ENCODE measurements at regions not wholly inside any gene's neighbourhood (a gene's known extent, or its start where the extent isn't known, plus 50 kb on each side); places are given as distances from the start of the nearest gene placed in this dataset.

- no peak for DNase-seq
Observed at GRCh38 chr5:56454219-56454862, 221.2 kb upstream of the ANKRD55 start.

DNA sequence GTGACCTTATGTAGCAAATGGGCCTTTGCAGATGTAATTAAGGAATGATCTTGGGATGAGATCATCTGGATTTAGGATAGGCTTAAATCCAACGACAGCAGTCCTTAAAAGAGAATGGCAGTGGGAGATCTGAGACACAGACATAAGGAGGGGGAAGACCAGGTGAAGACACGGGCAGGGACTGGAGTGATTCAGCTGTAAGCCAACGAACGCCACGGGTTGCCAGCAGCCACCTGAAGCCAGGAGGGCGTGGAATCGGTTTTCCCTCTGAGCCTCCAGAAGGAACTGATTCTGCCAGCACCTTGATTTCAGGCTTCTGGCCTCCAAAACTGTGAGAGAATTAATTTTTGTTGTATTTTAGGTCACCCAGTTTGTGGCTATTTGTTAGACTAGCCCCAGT is 218.6 kb upstream of the ANKRD55 start:
- no peak for DNase-seq

- no peak for DNase-seq
Observed at GRCh38 chr5:56450766-56451165, 217.6 kb upstream of the ANKRD55 start.

- no peak for DNase-seq
Observed at GRCh38 chr5:56449071-56449640, 216.0 kb upstream of the ANKRD55 start.

GRCh38 chr5:56447656-56448055 is 214.5 kb upstream of the ANKRD55 start:
- no peak for DNase-seq

DNA sequence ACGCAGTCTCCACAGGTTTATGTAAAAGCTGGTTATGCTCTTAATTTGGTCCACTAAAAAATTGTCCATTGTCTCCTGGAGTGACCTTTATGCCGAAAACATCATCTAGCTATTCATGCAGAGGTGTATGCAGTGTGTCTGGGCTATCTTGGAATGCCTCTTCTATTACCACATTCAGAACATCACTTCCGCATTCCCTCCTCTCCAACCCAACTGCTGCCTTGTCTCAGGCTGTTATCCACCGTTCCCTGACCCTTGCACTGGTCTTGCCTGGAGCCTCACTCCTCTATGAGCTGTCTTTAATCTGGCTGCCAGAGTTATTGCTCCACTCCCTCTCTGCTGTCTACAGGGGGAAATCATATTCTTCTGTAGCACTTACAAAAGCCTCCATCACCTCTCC is 214.1 kb upstream of the ANKRD55 start:
- DNase-seq = no peak

- no peak for DNase-seq
Observed at GRCh38 chr5:56446728-56447127, 213.6 kb upstream of the ANKRD55 start.

- DNase-seq = no peak
Observed at GRCh38 chr5:56443826-56444225, 210.7 kb upstream of the ANKRD55 start.

DNA sequence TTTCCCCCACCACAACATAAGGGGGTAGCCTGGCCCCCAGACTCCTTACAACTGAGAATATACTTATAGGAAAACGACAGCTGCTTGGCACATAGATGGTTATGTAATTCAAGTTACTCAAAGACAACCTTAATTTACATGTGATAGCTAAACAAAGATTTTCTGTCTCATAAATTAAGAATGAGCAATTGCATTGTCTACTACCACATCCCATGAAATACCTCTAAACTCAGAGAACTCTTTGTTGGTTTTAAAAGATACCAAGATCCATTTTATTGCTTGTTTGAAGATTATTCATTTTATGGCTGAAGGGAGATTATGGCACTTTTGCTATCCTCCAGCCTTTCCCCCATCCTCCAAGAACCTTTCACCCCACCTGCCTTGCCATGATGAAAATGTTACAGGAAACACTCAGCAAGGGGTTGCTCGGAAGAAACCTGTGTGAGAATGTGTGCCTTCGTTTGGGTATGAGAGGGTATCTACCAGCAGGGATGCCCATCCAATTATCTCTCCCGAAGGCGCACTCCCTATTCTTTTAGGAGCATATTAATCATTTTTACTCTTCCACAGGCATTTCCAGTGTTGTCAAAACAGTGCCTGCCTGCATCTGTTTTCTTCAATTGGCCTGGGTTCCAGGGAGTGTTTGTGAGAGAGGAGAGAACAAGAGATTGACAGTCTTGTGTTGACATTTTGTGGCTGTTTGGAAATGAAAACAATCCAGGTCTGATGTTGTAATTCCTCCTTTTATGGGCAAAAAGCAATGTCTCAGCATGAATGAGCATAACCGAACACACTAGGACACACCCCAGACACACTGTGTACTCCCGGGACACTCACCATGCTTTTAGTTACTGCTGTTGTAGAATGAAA is 208.0 kb upstream of the ANKRD55 start:
- no peak for DNase-seq

GRCh38 chr5:56434986-56435385 is 201.9 kb upstream of the ANKRD55 start:
- DNase-seq = no peak

GRCh38 chr5:56433039-56433617 is 200.0 kb upstream of the ANKRD55 start:
- DNase-seq = no peak

DNA sequence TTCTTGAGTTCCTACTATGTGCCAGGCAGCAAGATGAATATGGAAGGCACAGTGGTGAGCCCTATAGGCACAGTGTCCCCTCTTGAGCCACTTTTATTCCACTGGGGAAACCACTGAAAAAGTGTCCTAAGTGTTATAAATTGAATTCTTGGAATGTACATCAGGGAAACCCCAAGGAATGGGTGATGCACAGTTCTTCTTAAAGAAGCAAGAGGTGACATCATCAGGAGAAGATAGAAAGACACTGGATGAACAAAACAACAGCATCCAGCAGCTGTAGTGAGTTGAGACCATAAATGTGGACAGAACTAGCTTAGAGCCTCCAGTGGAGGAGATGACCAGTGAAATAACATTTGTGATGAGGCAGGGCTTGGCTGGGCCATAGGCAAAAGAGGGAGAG is 199.2 kb upstream of the ANKRD55 start:
- no peak for DNase-seq

GRCh38 chr5:56430422-56430821 is 197.3 kb upstream of the ANKRD55 start:
- DNase-seq = no peak

DNA sequence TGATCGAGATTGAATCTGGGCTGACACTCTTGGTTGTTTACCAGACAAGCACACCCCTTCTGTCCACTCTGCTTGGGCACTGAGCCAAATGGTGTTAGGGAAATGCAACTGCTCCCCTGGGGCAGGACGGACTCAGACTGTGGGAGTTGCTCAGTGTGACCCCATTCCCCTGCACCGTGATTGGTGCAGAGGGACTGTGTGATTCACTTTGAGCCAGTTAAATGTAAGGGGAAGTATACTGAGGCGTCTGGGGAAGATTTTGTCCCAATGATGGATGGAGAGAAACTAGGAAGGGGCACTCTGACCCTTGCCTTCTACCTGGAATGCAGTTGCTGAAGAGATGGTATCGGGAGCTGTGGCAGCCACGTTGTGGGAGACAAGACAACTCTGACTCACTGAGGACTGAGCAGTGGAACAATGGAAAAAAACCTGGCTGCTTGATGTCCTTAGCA is 196.0 kb upstream of the ANKRD55 start:
- no peak for DNase-seq

GRCh38 chr5:56426693-56427092 is 193.6 kb upstream of the ANKRD55 start:
- DNase-seq = no peak

DNA sequence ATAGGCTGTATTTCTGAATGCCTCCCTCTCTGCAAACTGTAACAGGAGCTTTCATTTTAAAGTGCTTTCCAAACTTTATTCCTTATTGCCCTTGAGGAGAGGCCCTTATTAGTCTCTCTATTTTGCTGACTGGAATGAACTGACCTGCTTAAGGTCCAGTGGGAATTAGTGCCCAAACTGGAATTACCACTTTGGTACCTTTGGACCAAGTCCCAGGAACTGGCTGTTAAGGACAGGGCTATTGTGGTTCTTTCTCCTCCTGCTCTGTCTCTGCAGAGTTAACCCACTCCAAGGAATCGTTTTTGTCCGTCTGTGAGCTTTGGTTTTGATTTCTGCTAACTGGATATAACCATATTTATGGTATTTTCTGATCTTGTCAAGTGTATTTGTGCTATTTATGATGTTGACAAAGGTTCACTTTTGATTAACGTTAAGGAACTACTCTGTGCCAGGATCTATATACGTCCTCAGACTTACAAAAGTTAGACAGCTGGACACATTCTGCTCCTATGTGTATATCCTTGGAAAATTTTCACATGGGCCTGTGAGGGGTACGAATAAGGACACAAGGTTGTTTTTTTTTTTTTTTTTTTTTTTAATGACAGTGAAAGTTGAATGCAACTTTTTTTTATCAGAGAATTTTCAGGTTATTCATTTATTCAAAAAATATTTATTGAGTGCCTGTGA is 189.1 kb upstream of the ANKRD55 start:
- no peak for DNase-seq

DNA sequence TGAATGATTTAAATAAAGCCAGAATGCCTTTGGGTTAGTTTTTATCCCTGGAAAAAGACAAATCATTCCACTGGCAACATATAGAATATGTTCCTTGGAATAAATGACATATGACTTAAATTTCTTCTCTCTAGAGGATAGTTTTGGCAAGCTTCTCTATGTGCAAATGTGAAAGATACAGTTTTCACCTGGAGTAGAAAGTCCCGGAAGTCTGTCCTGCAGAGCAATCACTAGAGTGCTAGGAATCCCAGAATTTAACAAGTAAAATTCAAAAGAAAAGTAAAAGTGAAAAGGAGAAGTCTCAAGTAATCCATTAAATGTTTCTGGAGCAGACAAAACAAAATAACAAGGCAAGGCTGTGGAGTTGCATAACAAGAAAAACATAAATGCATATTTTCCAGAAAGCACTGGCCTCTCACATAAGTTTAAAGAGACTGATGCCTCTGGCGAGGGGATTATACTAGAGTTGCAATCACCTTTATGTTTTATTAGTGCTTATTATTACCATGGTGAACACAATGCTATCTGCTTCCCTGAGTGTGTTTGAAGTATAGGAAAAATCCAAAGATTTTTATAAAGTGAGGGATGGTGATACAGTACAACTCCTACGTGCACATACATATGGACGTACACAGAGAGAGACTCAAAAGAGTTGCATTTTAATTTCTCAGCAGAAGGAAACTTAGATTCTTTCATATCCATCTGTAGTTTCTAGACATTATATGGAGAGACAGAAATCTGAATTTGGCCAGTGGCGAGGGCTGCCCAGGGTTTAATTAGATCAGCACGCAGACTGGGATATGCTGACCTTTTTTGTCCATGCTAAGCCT is 188.3 kb upstream of the ANKRD55 start:
- no peak for DNase-seq

- DNase-seq = no peak
Observed at GRCh38 chr5:56420323-56420722, 187.2 kb upstream of the ANKRD55 start.

DNA sequence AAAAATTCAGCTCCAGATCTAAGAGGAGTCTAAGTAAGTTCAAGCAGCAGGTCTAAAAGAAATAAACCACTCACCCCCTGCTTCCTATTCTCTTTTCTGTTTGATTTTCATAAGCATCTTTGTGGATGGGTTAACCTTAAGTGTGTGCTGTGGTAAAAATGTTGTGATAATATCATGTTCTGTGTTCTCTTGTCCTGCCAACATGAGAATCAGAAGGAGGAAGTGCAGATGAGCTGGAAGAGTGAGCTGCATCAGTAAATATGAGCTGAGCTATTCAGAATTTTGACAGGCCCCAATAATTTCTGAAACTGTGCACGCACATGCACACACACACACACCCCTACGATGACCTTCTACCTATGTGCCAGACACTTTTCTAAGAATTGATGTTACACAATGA is 186.5 kb upstream of the ANKRD55 start:
- no peak for DNase-seq

GRCh38 chr5:56415356-56415765 is 182.2 kb upstream of the ANKRD55 start:
- DNase-seq = no peak

DNA sequence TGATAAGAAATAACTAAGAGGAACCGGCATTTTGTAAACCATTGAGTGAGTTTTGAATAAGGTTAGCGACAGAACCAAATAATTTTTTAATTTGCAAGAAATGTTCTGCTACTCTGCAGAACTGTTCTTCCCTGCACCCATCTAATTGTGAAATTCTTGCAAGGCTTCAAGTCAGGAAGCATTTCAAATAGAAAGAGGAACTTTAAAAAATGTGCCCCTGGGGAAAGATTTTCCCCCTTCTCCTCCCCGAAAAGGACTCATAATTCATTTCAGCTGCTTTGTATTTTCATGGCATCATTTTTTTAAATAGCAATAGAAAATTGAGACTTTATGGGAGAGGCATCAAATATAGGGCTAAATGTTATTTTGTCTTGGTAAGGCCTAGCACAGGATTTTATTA is 180.9 kb upstream of the ANKRD55 start:
- no peak for DNase-seq

GRCh38 chr5:56413546-56413945 is 180.4 kb upstream of the ANKRD55 start:
- DNase-seq = no peak
